ENCODE measurements at regions not wholly inside any gene's neighbourhood (a gene's known extent, or its start where the extent isn't known, plus 50 kb on each side); places are given as distances from the start of the nearest gene placed in this dataset.

GRCh38 chr6:100952006-100952405, 70.9 kb upstream of the ASCC3 start:
- intact Hi-C loops (cut with DNase I): no loop called here
- Histone ChIP-seq H3K9me3 (peaks cover 0 to 7% (median 0%) of the 10 kb centered on the region in 4 donors), H3K4me1 (no peaks in the 10 kb centered on the region), H3K4me3 (no peak overlapping the region), H3K27ac (replicated peaks in 1 of 4) (no peak overlapping the region), H3K27me3 (no peaks in the 10 kb centered on the region), H3K36me3 (no peaks in the 10 kb centered on the region)
- TF ChIP-seq POLR2A (IDR thresholded peaks at IDR 0.05; ENCODE audit: low read depth): no peak
- no peak for TF ChIP-seq CTCF (IDR thresholded peaks at IDR 0.05)
- no peak for TF ChIP-seq EP300 (IDR thresholded peaks at IDR 0.05)
- TF ChIP-seq POLR2AphosphoS5 (IDR thresholded peaks at IDR 0.05): no peak
- no peak for DNase-seq (ENCODE audit: extremely low spot score)
- 68% methylated on average over 9 of the region's 9 CpGs for WGBS

GRCh38 chr6:100959280-100959679, 78.2 kb upstream of the ASCC3 start:
- intact Hi-C loops (cut with DNase I): no loop called here
- no peak for TF ChIP-seq CTCF (IDR thresholded peaks at IDR 0.05)
- 87% methylated on average over 3 of the region's 3 CpGs for WGBS
- Histone ChIP-seq H3K4me3 (no peak overlapping the region), H3K27me3 (no peaks in the 10 kb centered on the region), H3K4me1 (no peaks in the 10 kb centered on the region), H3K9me3 (no peaks in the 10 kb centered on the region), H3K27ac (replicated peaks in 1 of 4) (no peak overlapping the region), H3K36me3 (no peaks in the 10 kb centered on the region)
- no peak for DNase-seq (ENCODE audit: extremely low spot score)

GRCh38 chr6:100962466-100962865, 81.3 kb upstream of the ASCC3 start:
- no peak for DNase-seq (ENCODE audit: extremely low spot score)
- Histone ChIP-seq H3K27me3 (no peaks in the 10 kb centered on the region), H3K9me3 (no peaks in the 10 kb centered on the region), H3K27ac (replicated peaks in 1 of 4) (no peak overlapping the region), H3K4me1 (no peaks in the 10 kb centered on the region), H3K36me3 (no peaks in the 10 kb centered on the region), H3K4me3 (no peak overlapping the region)
- 68% methylated on average over 1 of the region's 1 CpG for WGBS
- intact Hi-C loops (cut with DNase I): no loop called here
- TF ChIP-seq POLR2AphosphoS5 (IDR thresholded peaks at IDR 0.05): no peak
- no peak for TF ChIP-seq CTCF (IDR thresholded peaks at IDR 0.05)
- TF ChIP-seq POLR2A (IDR thresholded peaks at IDR 0.05; ENCODE audit: low read depth): no peak
- no peak for TF ChIP-seq EP300 (IDR thresholded peaks at IDR 0.05)

GRCh38 chr6:100965067-100965466, 83.9 kb upstream of the ASCC3 start:
- Histone ChIP-seq H3K36me3 (no peaks in the 10 kb centered on the region), H3K27me3 (no peaks in the 10 kb centered on the region), H3K4me1 (no peaks in the 10 kb centered on the region), H3K4me3 (no peak overlapping the region), H3K27ac (replicated peaks in 1 of 4) (no peak overlapping the region), H3K9me3 (no peaks in the 10 kb centered on the region)
- intact Hi-C loops (cut with DNase I): no loop called here
- no peak for TF ChIP-seq POLR2AphosphoS5 (IDR thresholded peaks at IDR 0.05)
- TF ChIP-seq POLR2A (IDR thresholded peaks at IDR 0.05; ENCODE audit: low read depth): no peak
- no peak for TF ChIP-seq EP300 (IDR thresholded peaks at IDR 0.05)
- TF ChIP-seq CTCF (IDR thresholded peaks at IDR 0.05): no peak
- no peak for DNase-seq (ENCODE audit: extremely low spot score)

GRCh38 chr6:100968949-100969348, 87.8 kb upstream of the ASCC3 start:
- intact Hi-C loops (cut with DNase I): no loop called here
- Histone ChIP-seq H3K36me3 (no peaks in the 10 kb centered on the region), H3K4me1 (no peaks in the 10 kb centered on the region), H3K9me3 (no peaks in the 10 kb centered on the region), H3K4me3 (no peak overlapping the region), H3K27ac (replicated peaks in 1 of 4) (no peak overlapping the region), H3K27me3 (no peaks in the 10 kb centered on the region)
- no peak for DNase-seq (ENCODE audit: extremely low spot score)
- WGBS: 100% methylated on average over 4 of the region's 6 CpGs
- no peak for TF ChIP-seq EP300 (IDR thresholded peaks at IDR 0.05)
- TF ChIP-seq POLR2A (IDR thresholded peaks at IDR 0.05; ENCODE audit: low read depth): no peak
- no peak for TF ChIP-seq POLR2AphosphoS5 (IDR thresholded peaks at IDR 0.05)
- no peak for TF ChIP-seq CTCF (IDR thresholded peaks at IDR 0.05)
